ENCODE measurements at regions not wholly inside any gene's neighbourhood (a gene's known extent, or its start where the extent isn't known, plus 50 kb on each side); places are given as distances from the start of the nearest gene placed in this dataset.

- no peak for TF ChIP-seq MYC (IDR thresholded peaks at IDR 0.05; ENCODE audit: low read depth, low read length)
- TF ChIP-seq CTCF (IDR thresholded peaks at IDR 0.05; ENCODE audit: extremely low read depth in 1 of 2, insufficient read depth in 1 of 2, low read depth in 1 of 2, low read length in 2 of 2), result no peak
- TF ChIP-seq POLR2AphosphoS5 (IDR thresholded peaks at IDR 0.05; ENCODE audit: insufficient read depth, low read depth, low read length), result no peak
- no peak for TF ChIP-seq EZH2 (IDR thresholded peaks at IDR 0.05; ENCODE audit: borderline replicate concordance, low read depth, low read length, severe bottlenecking)
- no peak for TF ChIP-seq POLR2A (IDR thresholded peaks at IDR 0.05; ENCODE audit: low read depth, low read length)
- no peak for TF ChIP-seq JUN (IDR thresholded peaks at IDR 0.05; ENCODE audit: borderline replicate concordance, insufficient read depth, insufficient read length, low read depth)
- no peak for TF ChIP-seq MAX (IDR thresholded peaks at IDR 0.05; ENCODE audit: insufficient read depth, insufficient read length)
Measured at GRCh38 chr2:18430996-18431748, 129.3 kb downstream of the RDH14 start.

Measured in endothelial cell of umbilical vein (primary cell).